ENCODE measurements at regions not wholly inside any gene's neighbourhood (a gene's known extent, or its start where the extent isn't known, plus 50 kb on each side); places are given as distances from the start of the nearest gene placed in this dataset.

- Mint-ChIP-seq H3K4me3 (no peak overlapping the region), H3K4me1 (no peaks in the 10 kb centered on the region), H3K27ac (no peak overlapping the region), H3K27me3 (no peaks in the 10 kb centered on the region), H3K36me3 (ENCODE audit: low read depth) (no peaks in the 10 kb centered on the region), H3K9me3 (no peaks in the 10 kb centered on the region)
- intact Hi-C loops (cut with micrococcal nuclease): no loop called here
- TF ChIP-seq CTCF (IDR thresholded peaks at IDR 0.05): no peak
- CTCF ChIA-PET: no interaction called here
- no peak for DNase-seq
- no peak for ATAC-seq (ENCODE audit: low read depth)
- POLR2A ChIA-PET: no interaction called here
Measured at GRCh38 chr14:37807722-37808121, 212.3 kb downstream of the TTC6 start.

GRCh38 chr14:37810094-37810801 is 214.8 kb downstream of the TTC6 start:
- no peak for TF ChIP-seq CTCF (IDR thresholded peaks at IDR 0.05)
- intact Hi-C loops (cut with micrococcal nuclease): no loop called here
- H3K36me3 Mint-ChIP-seq (ENCODE audit: low read depth): no peaks in the 10 kb centered on the region
- no peaks in the 10 kb centered on the region for H3K4me1 Mint-ChIP-seq
- no peak overlapping the region for H3K4me3 Mint-ChIP-seq
- DNase-seq (no peak), ATAC-seq (ENCODE audit: low read depth) (no peak)
- CTCF ChIA-PET: no interaction called here
- no peaks in the 10 kb centered on the region for H3K9me3 Mint-ChIP-seq
- POLR2A ChIA-PET: no interaction called here
- no peak overlapping the region for H3K27ac Mint-ChIP-seq
- no peaks in the 10 kb centered on the region for H3K27me3 Mint-ChIP-seq

- Mint-ChIP-seq H3K36me3 (ENCODE audit: low read depth) (no peaks in the 10 kb centered on the region), H3K27me3 (no peaks in the 10 kb centered on the region), H3K27ac (no peak overlapping the region), H3K4me1 (no peaks in the 10 kb centered on the region), H3K4me3 (no peak overlapping the region), H3K9me3 (no peaks in the 10 kb centered on the region)
- intact Hi-C loops (cut with micrococcal nuclease): no loop called here
- ChIA-PET CTCF (no interaction called here), POLR2A (no interaction called here)
- DNase-seq (no peak), ATAC-seq (ENCODE audit: low read depth) (no peak)
- no peak for TF ChIP-seq CTCF (IDR thresholded peaks at IDR 0.05)
Measured at GRCh38 chr14:37813732-37814131, 218.3 kb downstream of the TTC6 start.

GRCh38 chr14:37816135-37816534 is 220.7 kb downstream of the TTC6 start:
- Mint-ChIP-seq H3K27me3 (no peaks in the 10 kb centered on the region), H3K27ac (no peak overlapping the region), H3K9me3 (no peaks in the 10 kb centered on the region), H3K4me3 (no peak overlapping the region), H3K36me3 (ENCODE audit: low read depth) (no peaks in the 10 kb centered on the region), H3K4me1 (no peaks in the 10 kb centered on the region)
- no peak for DNase-seq
- intact Hi-C loops (cut with micrococcal nuclease): no loop called here
- TF ChIP-seq CTCF (IDR thresholded peaks at IDR 0.05): no peak
- no peak for ATAC-seq (ENCODE audit: low read depth)
- ChIA-PET POLR2A (no interaction called here), CTCF (no interaction called here)

GRCh38 chr14:37816743-37817295 is 221.4 kb downstream of the TTC6 start:
- CTCF ChIA-PET: no interaction called here
- Mint-ChIP-seq H3K4me1 (no peaks in the 10 kb centered on the region), H3K27ac (no peak overlapping the region), H3K9me3 (no peaks in the 10 kb centered on the region), H3K27me3 (no peaks in the 10 kb centered on the region), H3K4me3 (no peak overlapping the region), H3K36me3 (ENCODE audit: low read depth) (no peaks in the 10 kb centered on the region)
- ATAC-seq (ENCODE audit: low read depth): no peak
- no peak for DNase-seq
- no peak for TF ChIP-seq CTCF (IDR thresholded peaks at IDR 0.05)
- POLR2A ChIA-PET: no interaction called here
- intact Hi-C loops (cut with micrococcal nuclease): no loop called here
